NCI-H187 (cell line): ENCODE measurements at regions not wholly inside any gene's neighbourhood (a gene's known extent, or its start where the extent isn't known, plus 50 kb on each side); places are given as distances from the start of the nearest gene placed in this dataset.

ENCODE experiments used
- DNase-seq, 2 experiments: peaks; one replicate each; lab custom pipeline; 2025; lab: John Stamatoyannopoulos, UW

DNA sequence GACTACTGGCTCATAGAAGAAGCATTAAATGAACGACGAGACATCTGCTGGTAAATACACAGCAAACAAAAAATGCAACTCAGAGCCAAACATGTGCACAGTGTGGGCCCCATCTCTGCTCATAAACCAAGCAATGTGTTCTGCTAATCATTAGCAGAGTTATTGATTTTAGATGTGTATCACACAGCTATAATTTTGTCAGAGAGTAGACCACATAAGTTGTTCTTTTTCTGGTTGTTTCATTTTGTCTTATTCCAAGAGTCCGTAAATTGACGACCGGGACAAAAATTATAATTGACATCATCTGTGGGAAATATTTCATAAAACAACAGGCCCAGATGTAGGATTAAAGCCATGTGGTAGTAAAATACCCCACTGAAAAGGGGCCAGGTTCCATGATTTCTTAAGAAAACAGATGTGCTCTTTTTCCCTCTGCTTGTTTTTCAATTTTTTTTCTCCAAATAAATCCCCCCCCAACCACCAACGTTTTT lies 423.6 kb downstream of the HAO1 start:
- DNase-seq: no peak

DNA sequence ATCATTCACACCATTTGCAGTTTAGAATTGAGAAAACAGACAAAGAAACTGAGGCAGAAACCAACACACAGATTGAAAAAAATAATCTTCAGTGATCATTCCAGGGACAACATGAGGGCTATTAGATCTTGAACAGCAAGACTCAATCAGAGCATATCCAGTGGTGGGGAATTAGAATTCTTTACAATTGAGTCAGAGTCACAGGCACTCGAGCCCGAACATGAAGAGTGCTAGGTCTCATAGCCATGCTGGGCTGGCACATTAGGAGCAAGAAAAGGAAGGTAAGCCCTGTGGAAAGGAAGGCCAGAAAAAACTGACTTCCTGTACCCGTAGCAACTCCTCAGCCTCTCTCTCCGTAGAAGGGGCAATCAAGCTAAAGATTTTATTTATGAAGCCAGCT lies 419.9 kb downstream of the HAO1 start:
- no peak for DNase-seq

DNA sequence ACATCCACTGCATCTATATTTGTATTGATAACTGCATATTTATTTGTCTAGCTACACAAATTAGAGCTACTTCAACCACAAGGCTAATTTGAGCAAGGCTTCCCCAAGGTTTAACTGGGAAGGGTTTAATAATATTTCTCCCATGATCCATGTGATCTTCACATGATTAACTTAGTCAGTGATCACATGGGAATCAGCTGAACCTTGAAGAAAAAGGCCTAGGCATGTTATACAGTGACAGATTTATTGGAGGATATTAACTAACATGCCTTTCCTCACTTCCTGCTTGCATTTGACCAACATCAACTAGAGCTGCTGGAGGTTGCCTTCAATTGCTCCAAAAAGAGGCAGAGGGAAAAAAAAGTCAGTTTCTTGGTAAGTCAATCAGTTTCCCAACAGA lies 417.0 kb downstream of the HAO1 start:
- no peak for DNase-seq

DNA sequence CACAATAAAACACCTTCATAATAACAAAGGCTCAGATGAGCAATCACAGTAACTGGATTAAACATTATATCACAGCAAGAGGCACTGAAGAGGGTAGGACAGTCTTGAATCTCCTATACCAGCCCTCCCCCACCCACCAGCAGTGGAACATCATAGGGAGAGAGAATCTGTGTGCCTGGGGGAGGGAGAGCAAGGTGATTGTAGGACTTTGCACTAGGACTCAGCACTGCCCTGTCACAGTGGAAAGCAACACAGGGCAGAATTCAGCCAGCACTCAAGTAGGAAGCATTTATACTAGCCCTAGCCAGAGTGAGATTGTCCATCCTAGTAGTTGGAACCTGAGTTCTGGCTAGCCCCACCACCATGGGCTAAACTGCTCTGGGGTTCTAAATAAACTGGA lies 400.2 kb downstream of the HAO1 start:
- DNase-seq: no peak

DNA sequence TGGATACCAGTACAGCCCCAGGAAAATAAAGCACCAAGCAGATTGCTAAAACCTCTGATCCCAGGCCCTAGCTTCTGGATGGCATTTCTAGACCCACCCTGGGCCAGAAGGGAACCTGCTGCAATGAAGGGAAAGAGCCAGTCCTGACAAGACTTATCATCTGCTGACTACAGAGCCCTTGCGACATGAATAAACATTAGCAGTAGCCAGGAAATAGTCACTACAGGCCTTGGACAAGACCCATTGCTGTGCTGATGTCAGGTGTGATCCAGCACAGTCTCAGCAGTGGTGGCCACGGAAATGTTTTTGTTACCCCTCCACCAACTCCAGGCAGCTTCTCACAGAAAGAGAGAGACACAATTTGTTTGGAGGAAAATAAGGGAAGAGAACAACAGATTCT lies 399.3 kb downstream of the HAO1 start:
- no peak for DNase-seq

DNA sequence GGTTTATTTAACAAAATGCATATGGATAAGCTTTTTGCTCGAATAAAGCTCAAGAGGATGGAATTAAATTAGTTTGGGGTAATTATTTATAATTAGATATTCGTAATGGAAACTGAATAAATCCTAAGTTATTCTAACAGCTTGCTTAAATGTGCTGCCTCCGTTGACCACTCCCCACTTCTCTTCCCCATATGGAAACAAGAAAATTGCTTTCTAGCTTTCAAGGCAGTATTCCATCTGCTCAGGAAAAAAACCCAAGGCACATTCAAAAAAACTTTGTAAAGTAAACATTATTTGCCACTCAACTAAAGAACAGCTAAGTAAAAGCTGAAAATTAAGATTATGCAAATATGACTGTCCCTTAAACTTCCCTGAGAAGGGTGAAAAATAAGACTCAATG lies 369.2 kb downstream of the HAO1 start:
- DNase-seq: no peak

DNA sequence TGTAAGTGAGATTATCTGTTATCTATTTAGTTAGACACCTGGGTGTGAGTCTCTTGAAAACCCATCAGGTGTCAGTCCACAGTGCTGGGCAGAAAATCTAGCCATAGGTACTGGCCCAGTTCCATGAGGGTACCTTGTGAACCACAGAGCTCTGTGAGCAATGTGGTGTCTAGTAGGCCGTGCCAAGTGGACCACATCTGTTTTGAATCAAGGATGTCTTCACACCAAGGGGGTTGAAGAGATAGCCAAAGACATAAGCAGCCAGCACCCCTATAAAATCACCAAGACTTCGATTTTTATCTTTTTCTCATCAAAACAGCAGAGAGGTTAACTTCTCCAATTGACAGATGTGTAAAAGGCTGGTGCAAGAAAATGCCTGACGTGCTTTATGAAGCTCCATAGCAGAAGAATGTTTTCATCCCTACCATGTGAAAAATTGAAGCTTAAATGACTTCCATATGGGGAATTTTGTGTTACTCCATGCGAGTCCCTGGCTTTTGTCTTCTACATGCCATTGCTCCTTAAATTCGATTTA lies 368.7 kb downstream of the HAO1 start:
- no peak for DNase-seq

DNA sequence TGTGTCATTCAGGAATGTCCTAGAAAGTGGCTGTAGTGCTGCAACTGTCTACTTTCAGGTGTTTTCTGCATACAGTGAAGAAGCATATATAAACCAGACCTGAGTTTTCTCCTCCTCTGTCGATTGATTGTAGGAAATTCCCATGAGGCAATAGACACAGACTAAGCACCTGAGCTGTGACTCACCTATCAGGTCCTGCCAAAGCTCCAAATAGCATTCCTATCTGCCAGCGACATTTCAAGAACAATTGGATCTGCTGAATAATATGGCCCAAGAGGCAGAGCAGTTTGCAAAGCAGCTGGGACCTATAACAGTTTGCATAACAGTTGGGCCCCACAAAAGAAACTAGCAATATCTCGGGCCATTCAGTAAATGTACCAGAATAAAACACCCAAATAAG lies 360.4 kb downstream of the HAO1 start:
- DNase-seq: no peak

DNA sequence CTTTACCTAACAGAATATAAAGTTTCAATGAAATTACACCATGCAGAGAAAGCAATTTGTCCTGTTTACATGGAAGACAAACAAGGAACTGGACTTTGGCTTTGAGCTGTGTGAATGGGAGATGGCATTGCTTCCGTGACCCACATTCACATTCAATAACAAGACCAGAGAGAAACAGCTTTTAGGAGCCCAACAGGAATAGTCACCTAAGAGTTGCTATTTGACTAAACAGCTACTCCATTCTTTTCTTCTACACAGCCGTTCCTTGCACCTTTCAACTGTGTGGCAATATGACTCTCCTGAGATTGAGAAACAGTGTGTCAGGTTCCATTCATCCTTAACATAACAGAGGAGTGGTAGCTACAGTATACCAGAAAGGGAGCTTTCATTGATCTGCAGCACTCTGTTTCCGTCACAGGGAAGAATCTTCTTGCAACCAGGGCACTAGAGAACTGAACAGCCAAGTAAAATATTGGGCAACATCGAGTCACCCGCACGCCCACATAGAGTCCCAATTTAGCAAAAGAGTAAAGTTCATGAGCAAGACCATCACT lies 355.1 kb downstream of the HAO1 start:
- no peak for DNase-seq

DNA sequence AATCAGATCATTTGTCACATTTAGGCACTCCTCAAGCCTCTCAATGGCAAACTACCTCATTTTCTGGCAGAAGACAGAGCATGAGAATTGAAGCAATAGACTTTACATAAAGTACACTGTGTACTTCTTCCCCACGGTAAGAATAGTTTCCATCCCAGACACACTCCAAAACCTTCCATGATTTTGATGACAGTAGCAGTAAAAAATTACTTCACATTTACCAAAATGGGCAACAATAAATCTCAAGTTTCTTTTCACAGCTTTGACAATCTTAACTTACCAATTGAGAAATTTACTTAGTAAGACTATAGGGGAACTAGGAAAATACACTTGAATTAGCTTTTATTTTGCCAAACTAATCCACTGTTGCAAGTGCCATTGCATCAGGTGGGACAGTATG lies 353.8 kb downstream of the HAO1 start:
- DNase-seq: no peak

DNA sequence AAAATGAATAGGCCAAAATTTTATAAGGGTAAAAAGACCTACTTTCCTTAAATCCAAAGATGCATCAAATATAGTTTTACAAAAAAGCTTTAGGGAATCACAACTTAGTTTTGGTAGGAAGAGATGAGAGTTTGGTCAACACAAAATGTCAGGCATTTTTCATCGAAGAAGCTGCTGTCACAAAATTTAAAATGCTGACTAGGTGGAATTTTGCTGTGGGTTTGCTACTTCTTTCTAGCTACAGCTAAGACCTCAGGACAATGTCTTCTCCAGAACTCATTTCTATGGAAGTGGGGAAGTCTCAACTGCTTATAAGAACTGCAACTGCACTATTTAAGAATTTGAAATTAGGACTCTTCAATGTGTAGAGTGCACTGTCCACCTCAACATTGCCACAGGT lies 351.1 kb downstream of the HAO1 start:
- DNase-seq: no peak

DNA sequence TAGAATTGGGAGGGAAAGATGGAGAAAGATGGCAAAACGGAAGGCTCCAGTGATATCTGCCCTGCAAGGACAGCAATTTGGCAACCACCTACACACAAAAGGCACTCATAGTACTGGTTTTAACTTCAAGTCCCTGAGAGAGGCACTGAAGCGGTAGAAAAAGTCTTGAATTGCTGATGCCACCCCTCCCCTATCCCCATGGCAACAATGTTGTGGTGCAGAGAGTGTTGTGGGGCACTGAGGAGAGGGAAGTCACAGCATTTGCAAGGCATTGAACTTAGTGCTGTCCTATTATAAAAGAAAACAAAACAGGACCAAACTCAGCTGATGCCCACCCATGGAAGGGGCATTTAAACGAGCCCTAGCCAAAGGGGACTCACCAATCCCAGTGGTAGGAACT lies 343.7 kb downstream of the HAO1 start:
- no peak for DNase-seq

DNA sequence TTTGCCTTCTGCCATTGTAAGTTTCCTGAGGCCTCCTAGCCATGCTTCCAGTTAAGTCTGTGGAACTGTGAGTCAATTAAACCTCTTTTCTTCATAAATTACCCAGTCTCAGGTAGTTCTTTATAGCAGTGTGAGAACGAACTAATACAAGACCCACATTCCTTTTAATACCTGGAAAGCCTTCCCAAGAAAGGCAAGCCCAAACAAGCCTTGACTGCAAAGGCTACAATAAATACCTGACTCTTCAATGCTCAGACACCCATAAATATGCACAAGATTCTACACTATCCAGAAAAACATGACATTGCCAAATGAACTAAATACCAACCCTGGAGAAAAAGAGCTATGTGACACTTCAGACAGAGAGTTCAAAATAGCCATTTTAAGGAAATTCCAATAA lies 338.8 kb downstream of the HAO1 start:
- no peak for DNase-seq

DNA sequence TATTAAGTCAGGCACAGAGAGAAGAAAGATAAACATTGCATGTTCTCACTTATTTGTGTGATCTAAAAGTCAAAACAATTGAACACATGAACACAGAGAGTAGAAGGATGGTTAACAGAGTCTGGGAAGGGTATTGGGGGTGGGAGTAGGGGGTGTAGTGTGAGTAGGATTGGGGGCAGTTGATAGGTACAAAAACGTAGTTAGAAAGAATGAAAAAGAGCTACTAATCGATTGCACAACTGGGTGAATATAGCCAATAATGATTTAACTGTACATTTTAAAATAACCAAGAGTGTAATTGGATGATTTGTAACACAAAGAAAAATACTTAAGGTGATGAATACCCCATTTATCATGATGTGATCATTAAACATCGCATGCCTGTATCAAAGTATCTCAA lies 333.3 kb downstream of the HAO1 start:
- no peak for DNase-seq

DNA sequence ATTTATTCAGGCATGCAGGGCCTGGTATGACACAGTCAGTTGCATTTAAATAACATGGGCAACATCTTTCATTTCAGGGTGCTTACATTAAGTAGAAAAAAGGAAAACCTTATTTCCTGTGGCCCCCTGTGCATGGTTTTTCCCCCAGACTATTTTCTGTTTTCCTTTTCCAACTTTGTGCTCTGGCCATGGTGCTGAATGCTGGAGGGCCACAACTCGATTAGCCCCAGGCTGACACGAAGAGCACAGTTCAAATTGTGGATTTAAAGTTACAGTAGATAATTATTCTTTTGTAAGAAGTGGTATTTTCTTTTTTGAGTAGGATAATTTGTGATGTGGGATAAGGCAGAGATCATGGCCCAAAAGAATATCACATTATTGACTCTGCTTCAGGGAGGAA lies 332.0 kb downstream of the HAO1 start:
- no peak for DNase-seq

DNA sequence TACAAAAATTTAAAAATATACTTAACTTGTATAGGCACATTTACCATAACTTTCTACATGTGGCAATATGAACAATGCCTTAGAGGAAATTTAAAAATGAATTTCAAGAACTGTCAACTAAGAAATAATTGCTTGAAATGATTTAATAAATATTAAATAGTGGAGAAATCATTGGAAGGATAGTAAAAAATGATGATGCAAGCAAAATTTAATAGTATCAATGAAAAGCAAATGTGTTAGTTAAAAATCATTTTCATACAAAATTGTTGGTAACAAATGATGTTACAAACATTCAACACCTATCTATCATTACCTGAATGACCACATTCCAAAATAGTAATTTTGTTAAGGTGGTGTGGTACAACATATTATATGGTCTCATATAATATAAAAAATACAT lies 331.0 kb downstream of the HAO1 start:
- DNase-seq: no peak

DNA sequence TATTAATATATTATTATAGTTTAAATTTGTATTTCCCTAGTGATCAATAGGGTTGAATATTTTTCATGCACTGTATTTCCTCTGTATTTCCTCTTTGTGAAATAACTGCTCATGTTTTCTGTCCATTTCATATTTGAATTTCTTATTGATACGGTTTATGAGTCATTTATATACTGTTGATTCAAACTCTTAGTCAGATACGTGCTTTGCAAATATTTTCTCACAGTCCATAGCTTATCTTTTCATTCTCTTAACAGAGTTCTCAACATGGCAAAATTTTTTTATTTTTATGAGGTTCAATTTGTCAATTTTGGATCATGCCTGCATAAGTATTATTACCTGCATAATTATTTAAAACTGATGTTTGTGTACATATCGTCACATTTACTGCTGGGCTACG lies 329.6 kb downstream of the HAO1 start:
- no peak for DNase-seq

DNA sequence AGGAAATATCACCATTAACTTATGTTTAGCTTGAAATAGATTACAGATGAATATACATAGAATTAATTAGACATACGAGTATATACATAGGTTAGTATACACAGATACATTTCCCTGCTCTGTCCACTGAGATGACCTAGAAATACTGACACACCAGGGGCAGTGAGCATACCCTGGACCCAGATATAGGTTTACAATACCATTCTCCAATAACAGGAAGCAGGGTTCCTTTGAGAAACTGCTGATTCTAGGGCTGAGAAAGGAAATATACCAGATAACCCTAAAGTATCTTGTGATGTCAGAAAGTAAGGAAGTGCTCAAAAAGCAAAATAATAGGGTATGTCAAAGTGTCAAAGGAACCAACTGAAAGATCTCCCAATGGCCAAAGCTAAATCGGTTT lies 322.5 kb downstream of the HAO1 start:
- DNase-seq: no peak

DNA sequence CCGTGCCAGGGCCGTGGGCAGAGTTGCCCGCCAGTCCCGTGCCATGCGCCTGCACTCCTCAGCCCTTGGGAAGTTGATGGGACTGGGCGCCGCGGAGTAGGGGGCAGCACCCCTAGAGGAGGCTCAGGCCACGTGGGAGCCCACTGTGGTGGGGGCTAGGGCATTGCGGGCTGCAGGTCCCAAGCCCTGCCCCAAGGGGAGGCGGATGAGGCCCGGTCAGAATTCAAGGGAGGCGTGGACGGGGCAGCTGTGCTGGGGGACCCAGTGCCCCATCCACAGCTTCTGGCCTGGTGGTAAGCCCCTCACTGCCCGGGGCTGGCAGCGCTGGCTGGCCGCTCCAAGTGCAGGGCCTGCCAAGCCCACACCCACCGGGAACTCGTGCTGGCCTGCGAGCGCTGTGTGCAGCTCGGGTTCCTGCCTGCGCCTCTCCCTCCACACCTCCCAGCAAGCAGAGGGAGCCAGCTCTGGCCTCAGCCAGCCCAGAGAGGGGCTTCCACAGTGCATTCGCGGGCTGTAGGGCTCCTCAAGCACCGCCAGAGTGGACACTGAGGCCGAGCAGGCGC lies 317.8 kb downstream of the HAO1 start:
- DNase-seq: no peak

DNA sequence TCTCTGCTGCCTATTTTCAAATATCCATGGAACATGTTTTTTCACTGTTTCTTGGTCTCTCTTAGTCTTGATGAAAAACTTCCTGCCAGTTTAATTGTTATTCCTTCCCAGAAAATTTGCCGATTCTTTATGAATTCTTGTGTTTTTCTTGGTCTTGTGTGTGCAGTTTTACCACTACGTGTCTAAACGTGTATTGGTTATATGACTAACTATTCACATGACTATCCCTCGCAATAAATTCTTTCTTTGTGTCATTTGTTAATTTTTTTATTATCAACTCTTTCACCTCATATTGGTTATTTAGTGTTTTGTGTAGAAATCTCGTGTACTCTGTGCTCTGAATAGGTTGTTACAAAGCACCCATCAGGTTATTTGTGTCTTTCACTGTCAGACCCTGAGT lies 315.4 kb downstream of the HAO1 start:
- DNase-seq: no peak

DNA sequence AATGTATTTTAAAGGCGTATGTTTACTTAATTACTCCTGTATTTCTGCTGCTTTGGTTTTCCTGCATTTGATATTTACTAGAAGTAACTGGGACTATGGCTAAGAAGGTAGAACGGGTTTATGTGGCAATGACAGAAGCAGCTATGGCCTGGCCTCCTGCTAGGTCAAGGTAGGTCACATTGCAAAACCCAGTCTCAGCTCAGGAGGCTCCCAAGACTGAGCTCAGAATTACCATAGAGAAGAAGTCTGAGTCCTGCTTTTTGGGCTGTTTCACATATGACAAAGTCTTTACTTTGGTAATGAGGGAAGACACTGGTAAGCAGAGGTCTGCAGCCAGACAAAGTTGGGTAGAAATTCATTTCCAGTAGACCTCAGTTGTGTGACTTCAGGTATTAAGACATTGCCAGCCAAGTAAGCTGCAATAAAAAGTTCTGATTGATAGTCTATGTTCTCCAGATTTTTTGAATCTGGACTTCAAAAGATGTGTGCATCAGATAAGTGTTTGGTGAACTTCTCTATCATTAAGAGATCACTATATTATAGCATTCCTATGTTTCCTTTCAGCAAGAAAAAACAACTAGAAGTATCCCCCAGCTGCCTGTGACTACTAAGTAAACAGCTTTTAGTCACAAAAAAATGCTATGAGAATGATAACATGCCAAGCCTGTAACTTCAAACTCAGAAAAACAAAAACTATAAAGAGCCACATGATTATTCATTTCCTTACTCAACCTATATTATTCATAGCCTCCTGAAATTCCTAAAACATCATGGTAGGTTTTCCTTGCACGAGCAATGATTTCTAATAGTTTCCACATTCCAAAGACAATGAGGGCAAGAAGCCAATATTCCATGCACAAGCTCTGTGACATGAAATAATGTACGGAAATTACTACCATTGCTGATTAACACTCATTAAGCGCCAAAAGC lies 312.3 kb downstream of the HAO1 start:
- DNase-seq: no peak

DNA sequence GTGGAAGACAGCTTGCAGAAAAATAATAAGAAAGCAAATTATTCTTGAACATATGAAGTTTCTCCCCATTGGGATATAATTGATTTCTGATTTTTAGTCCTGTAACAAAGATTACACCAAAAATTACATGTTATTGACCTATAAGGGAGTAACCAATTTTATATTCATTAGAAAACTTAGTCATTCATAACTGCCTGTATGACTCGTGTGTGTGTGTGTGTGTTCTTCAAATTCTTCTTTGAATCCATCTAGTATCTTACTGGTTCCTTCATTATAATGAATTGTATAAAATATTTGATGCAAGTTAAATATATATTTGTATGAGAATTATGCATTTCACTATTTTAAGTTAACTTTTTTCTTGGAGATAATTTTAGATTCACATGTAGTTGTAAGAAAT lies 310.4 kb downstream of the HAO1 start:
- DNase-seq: no peak

DNA sequence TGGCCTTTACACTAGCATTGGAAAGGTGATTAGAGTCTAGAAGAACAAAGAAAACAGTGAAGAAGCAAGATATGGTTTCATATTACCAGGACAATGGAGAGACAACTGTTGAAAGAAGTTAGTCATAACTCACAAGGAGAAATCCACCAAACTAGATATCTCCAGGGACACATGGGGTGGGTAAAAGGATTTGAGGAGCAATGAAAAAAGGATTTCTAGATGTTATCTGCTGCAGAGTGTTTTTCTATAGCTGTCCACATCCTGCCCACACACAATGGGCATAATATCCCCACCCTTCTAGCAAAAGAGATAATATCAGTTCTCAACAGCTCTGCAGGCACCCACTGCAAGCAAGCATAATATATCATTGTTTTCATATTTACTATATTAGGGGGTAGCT lies 303.1 kb downstream of the HAO1 start:
- DNase-seq: no peak
